SKM-1 (cell line): ENCODE measurements at regions not wholly inside any gene's neighbourhood (a gene's known extent, or its start where the extent isn't known, plus 50 kb on each side); places are given as distances from the start of the nearest gene placed in this dataset.

ENCODE experiments used
- DNase-seq: peaks from one replicate; lab custom pipeline; 2025; ENCODE audit not compliant: unreplicated experiment; lab: John Stamatoyannopoulos, UW

- DNase-seq = no peak
These were observed 59.5 kb downstream of the ZIC5 start for GRCh38 chr13:99911965-99912566.

GRCh38 chr13:99911069-99911964 is 60.2 kb downstream of the ZIC5 start:
- no peak for DNase-seq

GRCh38 chr13:99909836-99910619 is 61.5 kb downstream of the ZIC5 start:
- no peak for DNase-seq

- DNase-seq = no peak
These were observed 62.3 kb downstream of the ZIC5 start for GRCh38 chr13:99909097-99909835.

GRCh38 chr13:99908140-99908803 is 63.3 kb downstream of the ZIC5 start:
- peak; percentile 12 for DNase-seq

- DNase-seq = no peak
These were observed 63.9 kb downstream of the ZIC5 start for GRCh38 chr13:99907627-99908026.

- DNase-seq = no peak
These were observed 64.5 kb downstream of the ZIC5 start for GRCh38 chr13:99907038-99907437.

GRCh38 chr13:99905814-99906213 is 65.8 kb downstream of the ZIC5 start:
- DNase-seq = no peak

GRCh38 chr13:99905224-99905623 is 66.3 kb downstream of the ZIC5 start:
- no peak for DNase-seq

- DNase-seq = no peak
These were observed 68.4 kb downstream of the ZIC5 start for GRCh38 chr13:99903140-99903539.

- no peak for DNase-seq
These were observed 68.9 kb downstream of the ZIC5 start for GRCh38 chr13:99902657-99903056.

GRCh38 chr13:99900960-99901359 is 70.6 kb downstream of the ZIC5 start:
- no peak for DNase-seq

GRCh38 chr13:99898421-99898820 is 73.1 kb downstream of the ZIC5 start:
- no peak for DNase-seq

- no peak for DNase-seq
These were observed 74.5 kb downstream of the ZIC5 start for GRCh38 chr13:99897076-99897440.

GRCh38 chr13:99896369-99897075 is 75.0 kb downstream of the ZIC5 start:
- DNase-seq = no peak

GRCh38 chr13:99895444-99896368 is 75.9 kb downstream of the ZIC5 start:
- no peak for DNase-seq

GRCh38 chr13:99894840-99895443 is 76.6 kb downstream of the ZIC5 start:
- DNase-seq = no peak

- DNase-seq = no peak
These were observed 77.3 kb downstream of the ZIC5 start for GRCh38 chr13:99894105-99894839.
